Activated CD4-positive, alpha-beta T cell treated with anti-CD3 and anti-CD28 coated beads for 36 hours (primary cell): ENCODE measurements at regions not wholly inside any gene's neighbourhood (a gene's known extent, or its start where the extent isn't known, plus 50 kb on each side); places are given as distances from the start of the nearest gene placed in this dataset.

ENCODE experiments used
- ATAC-seq: fragments of 200-7000 bp; cut with Tn5 transposase; one replicate; pipeline ENCODE4 v1.10.0; 2021; ENCODE audit warnings: mild to moderate bottlenecking, moderate library complexity
- CTCF ChIA-PET: fragments of 350-600 bp; sonication (Branson Sonifier 250); formaldehyde crosslinking; loops from one replicate; lab custom pipeline; 2021; ENCODE audit warnings: antibody characterized with exemption; lab: Charles Lee
- POLR2A ChIA-PET: fragments of 350-600 bp; sonication (Branson Sonifier 250); formaldehyde crosslinking; loops from one replicate; lab custom pipeline; 2021; ENCODE audit warnings: antibody characterized with exemption, inconsistent platforms; lab: Charles Lee
- DNase-seq: peaks from one replicate; pipeline ENCODE4 v3.0.0-alpha.2; 2020
- H3K27ac Mint-ChIP-seq: one replicate; pipeline ENCODE4 v1.8.0; 2021; ENCODE audit warnings: mixed read lengths
- H3K27me3 Mint-ChIP-seq: one replicate; pipeline ENCODE4 v1.8.0; 2021; ENCODE audit warnings: mixed read lengths
- H3K36me3 Mint-ChIP-seq: one replicate; pipeline ENCODE4 v1.8.0; 2021; ENCODE audit warnings: low read depth, mixed read lengths
- H3K4me1 Mint-ChIP-seq: one replicate; pipeline ENCODE4 v1.8.0; 2021; ENCODE audit warnings: mixed read lengths
- H3K4me3 Mint-ChIP-seq: one replicate; pipeline ENCODE4 v1.8.0; 2021; ENCODE audit warnings: mild to moderate bottlenecking, moderate library complexity, mixed read lengths
- H3K9me3 Mint-ChIP-seq: one replicate; pipeline ENCODE4 v1.8.0; 2021; ENCODE audit warnings: low read depth, mixed read lengths
- intact Hi-C, 2 experiments: fragments of 100-400 bp; cut with DNase I in 1 of 2; cut with micrococcal nuclease in 1 of 2; formaldehyde crosslinking; loops; one replicate each; pipeline versions ENCODE4 v1.14.2 to v1.15.1; 2022 to 2024; cut with DNase I, micrococcal nuclease

DNA sequence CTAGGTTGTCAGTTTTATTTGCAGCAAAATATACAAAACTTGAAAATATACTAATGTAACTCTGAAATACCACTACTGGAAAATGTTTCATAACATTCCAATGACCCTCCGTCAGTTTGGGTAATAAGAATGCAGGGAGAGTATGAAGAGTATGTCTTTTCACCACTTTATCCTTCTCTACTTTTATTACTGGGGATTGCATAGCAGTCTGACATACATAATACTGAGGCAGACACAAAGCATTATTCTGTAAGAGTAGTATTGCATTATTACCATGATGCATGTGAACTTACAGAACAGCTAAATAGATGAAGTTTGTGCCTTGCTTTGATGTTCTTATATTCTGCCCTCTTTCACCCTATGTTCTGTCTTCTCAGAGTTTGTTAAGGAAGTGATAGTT is 151.8 kb upstream of the TPK1 start:
- POLR2A ChIA-PET, result no interaction called here
- intact Hi-C loops, result loop anchor here in 1 of 2 experiments (2.0 kb wide), 1 partner anchor 25 kb away; no protein-coding TSS in a partner anchor
- Mint-ChIP-seq H3K4me1 (no peaks in the 10 kb centered on the region), H3K27me3 (no peaks in the 10 kb centered on the region), H3K4me3 (no peak overlapping the region), H3K9me3 (no peaks in the 10 kb centered on the region), H3K27ac (no peak overlapping the region), H3K36me3 (no peaks in the 10 kb centered on the region)
- no peak for DNase-seq
- CTCF ChIA-PET, result interaction anchor here (0.6 kb wide), 1 partner anchor 9 kb away, joined by 3 read pairs; no protein-coding TSS in a partner anchor
- ATAC-seq, result no peak

DNA sequence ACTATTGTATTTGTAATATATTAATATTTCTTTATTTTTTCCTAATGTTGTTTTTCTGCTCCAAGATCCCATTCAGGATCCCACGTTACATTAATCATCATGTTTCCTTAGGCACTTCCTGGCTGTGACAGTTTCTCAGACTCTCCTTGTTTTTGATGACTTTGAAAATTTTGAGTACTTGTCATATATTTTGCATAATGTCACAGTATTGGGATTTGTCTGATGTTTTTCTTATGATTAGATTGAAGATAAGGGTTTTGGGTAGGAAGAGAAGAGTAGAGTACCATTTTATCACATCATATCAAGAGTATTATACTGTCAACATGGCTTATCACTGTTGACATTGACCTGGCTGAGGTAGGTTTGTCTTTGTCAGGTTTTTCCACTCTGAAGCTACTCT is 146.3 kb upstream of the TPK1 start:
- H3K4me1 Mint-ChIP-seq, result no peaks in the 10 kb centered on the region
- ChIA-PET POLR2A (no interaction called here), CTCF (no interaction called here)
- H3K27me3 Mint-ChIP-seq, result no peaks in the 10 kb centered on the region
- no peaks in the 10 kb centered on the region for H3K36me3 Mint-ChIP-seq
- DNase-seq (no peak), ATAC-seq (no peak)
- H3K4me3 Mint-ChIP-seq, result no peak overlapping the region
- intact Hi-C loops, result no loop called here
- peaks cover 4% of the 10 kb centered on the region for H3K9me3 Mint-ChIP-seq
- H3K27ac Mint-ChIP-seq, result no peak overlapping the region

DNA sequence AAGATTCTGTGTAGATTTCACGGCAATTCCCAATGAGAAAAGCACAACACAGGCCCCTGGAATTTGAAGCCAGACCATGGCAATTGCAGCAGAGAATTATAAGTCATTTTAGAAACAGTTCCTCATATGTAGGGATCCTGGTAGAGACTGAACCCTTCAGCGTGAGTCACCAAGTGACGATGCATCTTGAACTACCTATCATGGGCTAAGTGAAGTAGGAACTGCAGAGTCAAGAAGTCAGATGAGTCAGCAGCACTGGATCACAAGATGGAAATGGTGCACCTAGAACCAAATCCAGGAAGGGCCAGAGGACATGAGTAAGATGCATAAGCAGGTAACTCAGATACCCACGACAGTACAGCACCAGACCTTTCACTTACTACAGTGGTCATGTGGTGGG is 140.0 kb upstream of the TPK1 start:
- H3K9me3 Mint-ChIP-seq, result peaks cover 4% of the 10 kb centered on the region
- H3K4me3 Mint-ChIP-seq, result no peak overlapping the region
- H3K36me3 Mint-ChIP-seq, result no peaks in the 10 kb centered on the region
- ChIA-PET CTCF (no interaction called here), POLR2A (no interaction called here)
- no peak overlapping the region for H3K27ac Mint-ChIP-seq
- no peaks in the 10 kb centered on the region for H3K4me1 Mint-ChIP-seq
- intact Hi-C loops, result no loop called here
- H3K27me3 Mint-ChIP-seq, result peaks cover 11% of the 10 kb centered on the region
- DNase-seq (no peak), ATAC-seq (peak; percentile 55)

DNA sequence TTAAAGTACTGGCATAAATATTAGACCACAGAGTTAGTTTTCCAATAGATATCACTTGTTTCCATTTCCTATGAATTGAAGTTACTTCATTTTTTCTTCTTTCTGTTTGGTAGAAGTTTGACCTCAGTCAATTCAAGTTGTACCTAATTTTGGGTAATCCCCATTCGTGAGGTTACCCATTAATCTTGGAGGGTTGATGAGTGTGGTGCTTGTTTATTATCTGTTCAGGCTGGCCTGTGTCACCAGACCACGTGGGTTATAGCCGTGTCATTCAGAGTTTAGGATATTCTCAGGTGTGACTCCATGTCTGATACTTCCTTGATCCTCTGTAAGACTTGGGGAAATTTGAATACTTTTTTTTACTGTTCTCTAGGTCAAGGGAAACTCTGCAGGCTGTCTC is 133.9 kb upstream of the TPK1 start:
- POLR2A ChIA-PET, result no interaction called here
- CTCF ChIA-PET, result no interaction called here
- ATAC-seq (no peak), DNase-seq (no peak)
- intact Hi-C loops, result no loop called here
- peaks cover 11% of the 10 kb centered on the region for H3K27me3 Mint-ChIP-seq
- H3K36me3 Mint-ChIP-seq, result no peaks in the 10 kb centered on the region
- H3K4me3 Mint-ChIP-seq, result no peak overlapping the region
- H3K9me3 Mint-ChIP-seq, result no peaks in the 10 kb centered on the region
- no peaks in the 10 kb centered on the region for H3K4me1 Mint-ChIP-seq
- H3K27ac Mint-ChIP-seq, result no peak overlapping the region

DNA sequence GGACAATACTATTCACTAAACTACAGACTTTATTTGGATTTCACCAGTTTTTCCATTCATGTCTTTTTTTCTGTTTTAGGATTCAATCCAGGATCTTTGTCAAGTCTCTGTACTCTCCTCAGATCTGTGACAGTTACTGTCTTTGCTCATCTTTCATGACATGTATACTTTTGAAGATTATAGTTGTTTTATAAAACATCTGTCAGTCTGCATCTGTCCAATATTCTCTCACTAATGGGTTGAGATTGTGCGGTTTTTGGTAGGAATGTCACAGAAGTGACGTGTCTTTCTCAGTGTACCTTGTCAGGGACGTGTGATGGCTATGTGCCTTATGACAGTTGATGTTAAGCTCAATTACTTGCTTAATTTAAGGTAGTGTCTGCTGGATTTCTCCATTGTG is 124.9 kb upstream of the TPK1 start:
- POLR2A ChIA-PET, result no interaction called here
- Mint-ChIP-seq H3K27ac (no peak overlapping the region), H3K9me3 (no peaks in the 10 kb centered on the region), H3K4me3 (no peak overlapping the region), H3K36me3 (no peaks in the 10 kb centered on the region), H3K27me3 (no peaks in the 10 kb centered on the region), H3K4me1 (no peaks in the 10 kb centered on the region)
- DNase-seq, result no peak
- ATAC-seq, result no peak
- intact Hi-C loops, result no loop called here
- CTCF ChIA-PET, result no interaction called here

DNA sequence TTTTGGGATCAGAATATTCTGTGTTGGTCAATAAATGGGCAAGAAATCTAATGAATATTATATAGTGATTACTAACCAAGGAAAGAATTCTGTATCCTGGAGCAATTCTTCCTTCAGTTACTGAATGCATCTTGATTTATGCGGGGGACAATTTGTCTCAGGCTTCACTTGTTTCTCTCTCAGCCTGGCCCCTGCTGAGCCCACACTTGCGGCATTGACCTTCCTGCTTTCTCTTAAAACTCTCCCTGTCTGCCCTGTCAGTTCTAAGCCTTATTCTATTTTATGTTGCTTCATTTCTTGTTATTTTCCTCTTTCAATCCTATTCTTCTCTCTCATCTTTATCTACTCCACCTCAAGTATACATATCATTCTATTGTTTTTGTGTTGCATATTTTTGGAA is 122.1 kb upstream of the TPK1 start:
- ChIA-PET CTCF (no interaction called here), POLR2A (no interaction called here)
- peaks cover 6% of the 10 kb centered on the region for H3K9me3 Mint-ChIP-seq
- ATAC-seq (no peak), DNase-seq (no peak)
- intact Hi-C loops, result no loop called here
- no peak overlapping the region for H3K4me3 Mint-ChIP-seq
- no peak overlapping the region for H3K27ac Mint-ChIP-seq
- H3K36me3 Mint-ChIP-seq, result no peaks in the 10 kb centered on the region
- no peaks in the 10 kb centered on the region for H3K4me1 Mint-ChIP-seq
- no peaks in the 10 kb centered on the region for H3K27me3 Mint-ChIP-seq

DNA sequence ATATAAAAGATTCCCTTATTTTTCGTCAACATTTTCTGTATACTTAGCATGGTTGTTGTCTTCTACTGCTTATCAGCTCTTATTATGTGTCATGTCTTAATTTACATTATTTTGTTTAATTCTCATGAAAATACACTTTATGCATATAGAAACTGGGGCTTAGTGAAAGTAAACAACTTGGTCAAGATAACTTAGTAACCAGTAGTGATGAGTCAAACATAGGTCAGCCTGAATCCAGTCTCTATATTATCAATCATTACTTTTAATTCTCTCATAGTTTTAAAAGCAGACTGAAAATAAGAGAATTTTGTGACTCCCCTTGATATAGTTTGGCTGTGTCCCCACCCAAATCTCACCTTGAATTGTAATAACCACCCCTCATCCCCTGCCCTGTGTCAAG is 119.6 kb upstream of the TPK1 start:
- intact Hi-C loops, result no loop called here

DNA sequence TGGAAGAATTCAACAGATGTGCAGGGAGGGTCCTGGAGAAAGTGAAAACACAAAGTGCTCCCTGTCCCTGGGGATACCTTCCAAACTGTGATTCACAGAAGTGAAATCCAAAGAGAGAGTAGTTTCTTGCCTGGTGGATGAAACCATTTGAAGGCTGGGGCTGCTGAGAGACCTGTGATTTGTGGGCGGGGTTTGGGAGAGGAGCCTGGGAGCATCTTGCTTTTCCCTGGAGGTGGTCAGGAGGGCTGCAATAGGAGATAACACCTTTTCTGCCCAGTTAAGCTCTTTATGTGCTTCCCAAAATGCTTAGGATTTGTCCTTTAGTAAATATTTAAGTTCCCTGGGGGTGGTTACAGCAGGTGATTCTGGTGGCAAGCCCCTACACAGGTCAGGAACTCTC is 105.3 kb upstream of the TPK1 start:
- no peak overlapping the region for H3K27ac Mint-ChIP-seq
- POLR2A ChIA-PET, result no interaction called here
- no peaks in the 10 kb centered on the region for H3K4me1 Mint-ChIP-seq
- no peak overlapping the region for H3K4me3 Mint-ChIP-seq
- CTCF ChIA-PET, result no interaction called here
- no peaks in the 10 kb centered on the region for H3K9me3 Mint-ChIP-seq
- intact Hi-C loops, result no loop called here
- H3K36me3 Mint-ChIP-seq, result no peaks in the 10 kb centered on the region
- no peaks in the 10 kb centered on the region for H3K27me3 Mint-ChIP-seq
- DNase-seq (no peak), ATAC-seq (no peak)

More for the DNA sequence above, 119.6 kb upstream of the TPK1 start:
- no peak for DNase-seq
- ATAC-seq, result no peak
- Mint-ChIP-seq H3K27ac (no peak overlapping the region), H3K27me3 (peaks cover 1% of the 10 kb centered on the region), H3K36me3 (no peaks in the 10 kb centered on the region), H3K4me3 (no peak overlapping the region), H3K4me1 (no peaks in the 10 kb centered on the region), H3K9me3 (peaks cover 6% of the 10 kb centered on the region)
- ChIA-PET CTCF (no interaction called here), POLR2A (no interaction called here)

DNA sequence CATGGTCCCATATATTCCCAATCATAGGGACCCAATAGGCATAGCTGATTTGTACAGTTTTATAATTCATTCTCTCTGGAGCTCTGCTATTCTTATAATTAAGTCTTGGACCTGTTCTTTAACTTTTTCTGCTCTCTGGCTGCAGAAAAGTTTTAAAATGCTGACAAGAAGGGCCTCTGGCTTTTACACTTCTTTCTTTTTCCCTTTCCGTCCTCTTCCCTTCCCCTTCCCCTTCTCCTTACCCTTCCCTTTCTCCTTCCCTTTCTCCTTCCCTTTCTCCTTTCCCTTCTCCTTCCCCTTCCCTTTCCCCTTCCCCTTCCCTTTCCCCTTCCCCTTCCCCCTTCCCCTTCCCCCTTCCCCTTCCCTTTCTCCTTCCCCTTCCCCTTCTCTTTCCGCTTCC is 101.3 kb upstream of the TPK1 start:
- Mint-ChIP-seq H3K36me3 (no peaks in the 10 kb centered on the region), H3K27me3 (no peaks in the 10 kb centered on the region), H3K4me1 (no peaks in the 10 kb centered on the region), H3K9me3 (no peaks in the 10 kb centered on the region), H3K27ac (no peak overlapping the region), H3K4me3 (no peak overlapping the region)
- CTCF ChIA-PET, result no interaction called here
- POLR2A ChIA-PET, result no interaction called here
- DNase-seq, result no peak
- intact Hi-C loops, result no loop called here
- ATAC-seq, result no peak

DNA sequence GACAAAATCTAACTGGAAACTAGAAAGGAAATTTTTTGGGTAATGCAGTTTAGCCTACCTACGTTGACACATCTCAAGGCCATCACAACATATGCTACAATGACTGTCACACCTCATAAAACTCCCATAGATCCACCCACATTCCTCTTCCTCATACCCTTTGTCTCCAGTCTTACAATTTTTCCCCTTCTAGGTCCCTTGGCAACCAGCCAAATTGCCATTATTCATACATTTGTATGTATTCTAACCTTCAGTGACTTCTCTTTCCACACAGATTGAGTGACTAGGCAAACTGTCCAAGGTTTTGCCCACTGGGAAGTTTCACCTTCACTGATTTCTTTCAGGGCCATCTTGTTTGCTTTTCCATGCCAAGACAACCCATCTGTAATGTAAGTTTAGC is 100.5 kb upstream of the TPK1 start:
- ATAC-seq (no peak), DNase-seq (no peak)
- ChIA-PET CTCF (no interaction called here), POLR2A (no interaction called here)
- Mint-ChIP-seq H3K4me1 (no peaks in the 10 kb centered on the region), H3K36me3 (no peaks in the 10 kb centered on the region), H3K4me3 (no peak overlapping the region), H3K9me3 (no peaks in the 10 kb centered on the region), H3K27ac (no peak overlapping the region), H3K27me3 (no peaks in the 10 kb centered on the region)
- intact Hi-C loops, result no loop called here

DNA sequence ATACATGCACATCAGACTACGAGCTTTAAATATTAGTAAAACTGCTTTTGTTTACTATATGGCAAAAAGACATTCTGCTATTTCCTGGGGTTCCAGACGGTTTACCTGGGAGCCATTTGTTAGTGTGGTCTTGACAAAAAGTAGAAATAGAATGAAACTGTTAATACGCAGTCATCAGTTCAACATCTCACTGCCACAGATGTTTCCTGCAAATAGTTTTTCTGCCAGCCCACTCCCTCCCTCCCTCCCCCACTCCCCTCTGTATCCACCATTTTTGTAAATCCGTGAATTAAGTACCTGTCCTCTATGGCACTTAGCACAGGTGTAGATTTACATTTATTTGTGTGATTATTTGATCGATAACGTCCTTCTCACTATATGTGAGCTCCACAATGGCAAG is 74.6 kb upstream of the TPK1 start:
- peaks cover 11% of the 10 kb centered on the region for H3K4me1 Mint-ChIP-seq
- no peaks in the 10 kb centered on the region for H3K9me3 Mint-ChIP-seq
- no peak for ATAC-seq
- ChIA-PET CTCF (interaction anchor here (1.3 to 1.5 kb wide), 2 partner anchors 28 to 172 kb away, joined by 3 to 4 read pairs; no protein-coding TSS in a partner anchor), POLR2A (no interaction called here)
- no peak overlapping the region for H3K4me3 Mint-ChIP-seq
- intact Hi-C loops, result no loop called here
- DNase-seq, result no peak
- H3K36me3 Mint-ChIP-seq, result no peaks in the 10 kb centered on the region
- no peaks in the 10 kb centered on the region for H3K27me3 Mint-ChIP-seq
- H3K27ac Mint-ChIP-seq, result no peak overlapping the region

DNA sequence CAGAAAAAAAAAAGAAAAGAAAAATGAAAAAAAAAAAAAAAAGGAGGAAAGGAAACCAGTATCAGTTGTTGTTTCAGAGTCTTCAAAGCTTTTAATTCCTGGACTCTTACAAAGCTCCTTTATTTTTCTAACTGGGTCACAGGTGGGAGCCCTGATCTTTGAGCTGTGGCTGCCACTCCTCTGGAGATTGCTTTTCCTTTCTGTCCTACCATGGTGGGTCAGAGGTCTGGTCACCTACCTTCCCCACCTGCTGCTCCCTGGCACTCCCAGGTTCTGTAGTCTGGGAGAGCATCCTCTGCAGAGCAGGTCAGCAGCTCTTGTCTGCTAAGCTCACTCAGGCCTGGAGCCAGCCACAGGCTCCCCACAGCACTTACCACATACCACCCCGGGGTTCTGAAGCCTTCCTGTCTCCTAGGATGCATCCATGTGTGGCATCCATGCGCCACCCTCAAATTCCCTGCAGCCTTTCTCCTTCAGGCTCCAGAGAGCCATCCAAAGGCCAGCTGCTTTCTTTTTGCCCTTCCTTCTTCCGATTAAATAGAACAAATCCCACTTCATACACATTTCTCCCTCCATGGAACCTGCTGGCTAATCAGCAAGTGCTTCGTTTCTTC is 73.2 kb upstream of the TPK1 start:
- peak overlapping the region; percentile 6 for H3K27ac Mint-ChIP-seq
- CTCF ChIA-PET, result interaction anchor here (1.5 kb wide), 1 partner anchor 171 kb away, joined by 4 read pairs; no protein-coding TSS in a partner anchor
- intact Hi-C loops, result no loop called here

More for the DNA sequence above, 73.2 kb upstream of the TPK1 start:
- POLR2A ChIA-PET, result no interaction called here
- no peaks in the 10 kb centered on the region for H3K36me3 Mint-ChIP-seq
- ATAC-seq (no peak), DNase-seq (no peak)
- no peaks in the 10 kb centered on the region for H3K27me3 Mint-ChIP-seq
- peaks cover 11% of the 10 kb centered on the region for H3K4me1 Mint-ChIP-seq
- no peaks in the 10 kb centered on the region for H3K9me3 Mint-ChIP-seq
- H3K4me3 Mint-ChIP-seq, result no peak overlapping the region
